Skin of body (tissue), 1 donor: ENCODE measurements at regions not wholly inside any gene's neighbourhood (a gene's known extent, or its start where the extent isn't known, plus 50 kb on each side); places are given as distances from the start of the nearest gene placed in this dataset.
A peak's percentile ranks its signal among the peaks of the same experiment; 100 is the strongest.

Source experiments
- DNase-seq: peaks from one replicate; lab custom pipeline; 2025; lab: John Stamatoyannopoulos, UW

- DNase-seq = no peak
Measured at GRCh38 chr17:14959106-14959648, 305.9 kb downstream of the PMP22 start.

- no peak for DNase-seq
Measured at GRCh38 chr17:14953405-14953804, 311.7 kb downstream of the PMP22 start.

GRCh38 chr17:14950686-14951085 is 314.4 kb downstream of the PMP22 start:
- DNase-seq = no peak

DNA sequence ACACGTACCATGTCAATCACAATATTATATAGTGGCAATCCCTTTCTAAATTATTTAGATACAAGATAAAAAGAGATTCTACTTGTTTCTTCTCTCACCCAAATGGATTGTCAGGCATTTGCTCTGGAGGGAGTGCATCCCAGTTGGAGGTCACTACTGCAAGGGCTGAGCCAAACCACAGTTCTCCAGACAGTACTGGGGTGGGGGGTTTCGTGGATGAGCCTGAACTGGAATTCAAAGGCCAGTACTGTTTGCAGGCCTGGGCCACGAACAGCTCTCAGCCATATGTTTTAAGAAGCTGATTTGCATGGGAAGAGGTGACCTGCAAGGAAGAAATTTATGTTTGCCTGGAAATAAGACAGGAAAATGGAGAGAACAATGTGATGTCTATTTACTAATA is 314.9 kb downstream of the PMP22 start:
- DNase-seq = no peak

DNA sequence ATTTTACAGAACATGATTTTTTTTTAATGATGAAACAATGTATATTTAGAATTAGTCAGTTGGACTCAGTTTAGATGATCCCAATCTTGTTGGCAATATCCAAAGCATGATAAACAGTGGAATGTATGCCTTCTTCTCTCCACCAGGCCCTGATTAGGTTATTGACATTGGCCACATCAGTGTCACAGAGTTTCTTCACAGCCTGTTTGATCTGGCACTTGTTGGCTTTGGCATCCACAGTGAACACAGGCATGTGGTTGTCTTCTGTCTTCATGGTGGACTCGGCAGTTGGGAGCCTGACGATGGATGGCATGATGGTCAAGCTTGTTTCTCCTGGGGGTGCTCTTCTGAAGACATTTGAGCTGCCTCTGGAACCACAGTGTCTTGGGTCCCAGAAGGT is 317.5 kb downstream of the PMP22 start:
- no peak for DNase-seq

DNA sequence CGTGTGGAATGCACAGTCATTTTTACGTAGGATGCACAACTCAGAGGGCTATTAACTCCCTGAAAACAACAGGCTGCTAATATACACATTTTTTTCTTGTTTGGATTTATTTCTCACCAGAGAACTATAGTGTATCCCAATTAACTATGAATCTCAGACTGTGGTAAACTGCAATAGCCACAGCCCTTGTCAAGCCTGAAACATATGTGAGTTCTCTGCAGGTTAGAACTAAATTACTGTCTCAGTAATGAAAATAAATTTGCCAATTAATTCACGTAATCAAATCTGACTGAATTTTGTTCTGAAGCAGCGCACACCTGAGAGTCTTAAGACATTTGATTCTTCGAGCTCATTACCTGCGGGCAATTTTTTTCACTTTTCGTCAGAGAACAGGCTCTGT is 318.6 kb downstream of the PMP22 start:
- DNase-seq = no peak

DNA sequence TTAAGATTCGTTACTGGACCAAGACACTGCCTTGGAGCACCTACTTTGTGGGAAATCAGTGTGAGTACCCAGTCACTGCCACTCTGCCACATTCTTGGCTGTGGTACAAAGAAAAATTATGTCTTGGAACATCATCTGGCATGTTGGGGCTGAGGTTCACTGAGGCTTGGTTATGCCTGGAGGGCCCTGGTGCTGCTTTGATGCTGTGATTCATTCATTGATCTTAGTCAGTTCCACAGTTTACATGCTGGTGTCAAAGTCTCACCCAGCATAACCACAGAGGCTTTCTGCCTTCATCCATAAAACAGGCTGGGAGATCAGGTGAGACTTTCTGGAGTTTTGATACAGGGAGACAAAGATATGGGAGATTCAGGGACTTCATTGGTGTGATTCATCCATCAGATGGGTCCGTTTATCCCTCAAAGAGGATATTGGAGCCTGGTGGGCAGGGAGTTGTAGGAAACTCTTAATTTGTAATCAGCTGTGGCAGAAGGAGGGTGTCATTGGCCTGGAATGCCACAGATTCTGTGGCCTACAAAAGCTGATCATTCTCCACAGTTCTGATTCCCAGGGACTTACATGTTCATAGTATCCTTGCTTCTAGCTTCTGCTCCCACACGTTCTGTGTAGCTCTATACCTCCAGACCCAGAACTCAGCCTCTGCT is 322.5 kb downstream of the PMP22 start:
- peak; percentile 23 for DNase-seq

DNA sequence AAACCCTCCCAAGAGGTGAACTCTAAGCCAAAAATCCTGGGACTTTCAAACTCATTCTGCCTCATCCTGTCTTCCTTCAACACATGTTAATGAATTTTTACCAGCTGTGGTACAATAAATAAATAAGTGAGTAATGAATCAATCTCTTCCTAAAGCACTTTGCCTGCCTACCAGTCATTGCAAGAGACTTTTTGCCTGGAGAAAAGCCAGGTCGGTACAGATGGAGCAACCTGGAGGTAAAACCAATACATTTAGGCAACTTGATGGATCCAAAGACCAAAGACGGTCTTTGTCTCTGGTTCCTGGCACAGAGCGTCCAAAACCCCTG is 324.2 kb downstream of the PMP22 start:
- no peak for DNase-seq

- DNase-seq = no peak
Measured at GRCh38 chr17:14940108-14940937, 324.8 kb downstream of the PMP22 start.

DNA sequence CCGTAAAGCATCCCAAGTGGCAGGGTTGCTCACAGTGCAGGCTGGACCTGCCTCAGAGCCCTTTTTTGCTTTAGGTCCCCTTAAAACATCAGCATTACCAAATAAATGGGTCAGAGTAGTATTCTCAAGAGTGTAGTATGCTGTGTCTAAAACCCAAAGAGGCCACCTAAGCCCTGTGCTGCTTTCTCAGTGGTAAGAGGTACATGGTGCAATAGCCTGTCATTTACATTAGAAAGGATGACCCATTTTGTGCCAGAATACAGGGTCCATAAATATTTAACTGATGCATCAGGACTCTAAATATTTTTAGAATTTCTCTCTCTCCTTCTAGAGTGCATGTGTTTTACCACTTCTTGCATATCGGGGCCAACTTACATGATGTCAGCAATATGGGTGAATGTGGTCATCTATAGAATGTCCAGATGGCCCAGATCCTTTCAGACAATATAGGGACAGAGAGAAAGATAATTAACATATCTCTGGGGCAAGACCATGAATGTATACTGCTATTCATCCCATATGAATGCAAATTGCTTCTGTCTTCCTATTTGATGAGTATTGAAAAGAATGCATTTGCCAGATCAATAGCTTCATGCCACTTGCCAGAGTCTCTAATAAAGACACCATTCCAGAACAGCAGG is 329.2 kb downstream of the PMP22 start:
- no peak for DNase-seq

DNA sequence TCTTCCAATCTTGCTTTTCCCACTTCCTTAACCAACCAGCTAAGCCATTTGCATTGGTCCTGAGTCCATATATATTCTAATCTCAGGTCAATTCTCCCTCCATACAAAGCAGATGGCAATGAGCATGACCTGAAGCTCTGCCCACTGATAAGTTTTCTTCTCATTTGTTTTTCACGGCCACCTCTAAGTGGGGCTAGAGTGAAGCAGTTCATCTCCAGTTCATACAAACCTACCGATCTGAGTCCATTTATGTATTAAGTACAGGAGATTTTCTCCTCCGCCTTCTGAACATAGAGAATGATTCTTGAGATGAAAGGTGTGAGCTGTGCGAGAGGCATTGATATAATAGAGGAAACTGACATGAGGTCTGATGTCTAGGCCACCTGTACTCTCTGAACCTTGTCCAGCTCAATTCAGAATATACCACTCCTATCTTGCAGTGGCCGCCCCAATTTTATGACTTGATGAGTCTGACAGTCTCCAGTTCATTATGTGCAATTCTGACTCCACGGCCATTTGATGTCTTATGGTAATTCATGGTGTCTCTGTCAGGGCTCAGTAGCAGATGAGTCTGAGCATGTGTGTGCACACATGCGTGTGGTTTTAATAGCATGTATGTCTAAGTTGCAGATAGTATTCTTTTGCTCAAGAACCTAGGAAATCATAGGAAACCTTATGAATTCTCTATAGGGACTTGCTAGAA is 329.8 kb downstream of the PMP22 start:
- DNase-seq = no peak

DNA sequence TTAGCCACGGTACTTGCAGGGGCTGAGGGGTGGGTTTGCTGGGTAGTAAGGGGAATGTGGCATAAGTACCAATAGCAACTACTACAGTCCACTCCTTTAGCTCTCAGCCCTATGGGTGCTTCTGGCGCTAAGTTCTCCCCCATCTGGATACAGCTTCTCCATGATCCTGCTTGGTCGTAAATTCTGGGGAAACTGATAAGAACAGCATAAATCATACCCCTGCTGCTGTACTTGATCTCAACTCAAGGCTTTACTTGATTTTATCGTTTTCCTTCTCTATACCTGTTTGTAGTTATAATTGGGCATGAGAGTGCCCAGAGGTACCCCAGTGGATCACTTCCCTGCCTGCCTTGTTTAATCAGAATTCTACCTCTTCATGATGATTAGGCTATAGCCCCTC is 331.4 kb downstream of the PMP22 start:
- DNase-seq = no peak

- peak; percentile 52 for DNase-seq
Measured at GRCh38 chr17:14926526-14927122, 338.5 kb downstream of the PMP22 start.

- no peak for DNase-seq
Measured at GRCh38 chr17:14926073-14926472, 339.1 kb downstream of the PMP22 start.

GRCh38 chr17:14925498-14925897 is 339.6 kb downstream of the PMP22 start:
- DNase-seq = no peak

- no peak for DNase-seq
Measured at GRCh38 chr17:14923981-14924380, 341.1 kb downstream of the PMP22 start.

GRCh38 chr17:14922411-14922810 is 342.7 kb downstream of the PMP22 start:
- no peak for DNase-seq

- DNase-seq = no peak
Measured at GRCh38 chr17:14921936-14922335, 343.2 kb downstream of the PMP22 start.

DNA sequence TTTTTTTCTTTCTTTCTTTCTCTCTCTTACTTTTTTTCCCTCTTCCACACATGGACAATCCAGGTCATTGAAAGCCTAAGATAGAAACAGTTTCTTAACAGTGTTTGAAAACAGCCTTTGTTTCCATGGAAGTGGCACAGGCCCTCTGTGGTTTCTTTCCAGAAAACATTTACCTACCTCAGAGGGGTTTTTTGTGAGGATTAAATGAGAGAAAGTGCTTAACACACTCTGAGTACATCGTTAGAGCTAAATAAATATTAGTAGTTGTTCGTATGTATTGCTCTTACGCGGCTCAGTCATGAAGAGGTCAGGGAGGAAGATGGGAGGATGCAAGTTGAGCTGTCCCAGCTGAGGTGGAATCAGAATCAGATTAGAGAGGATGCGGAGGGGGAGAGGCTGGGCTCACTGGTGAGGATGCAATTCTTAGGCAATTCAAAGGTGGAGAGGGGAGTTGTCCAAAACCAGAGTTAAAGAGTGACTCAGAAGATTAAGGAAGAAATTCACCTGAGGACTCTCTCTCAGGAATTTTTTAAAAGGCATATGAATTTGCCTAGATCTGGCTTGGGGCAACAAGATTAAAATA is 345.4 kb downstream of the PMP22 start:
- DNase-seq = no peak

DNA sequence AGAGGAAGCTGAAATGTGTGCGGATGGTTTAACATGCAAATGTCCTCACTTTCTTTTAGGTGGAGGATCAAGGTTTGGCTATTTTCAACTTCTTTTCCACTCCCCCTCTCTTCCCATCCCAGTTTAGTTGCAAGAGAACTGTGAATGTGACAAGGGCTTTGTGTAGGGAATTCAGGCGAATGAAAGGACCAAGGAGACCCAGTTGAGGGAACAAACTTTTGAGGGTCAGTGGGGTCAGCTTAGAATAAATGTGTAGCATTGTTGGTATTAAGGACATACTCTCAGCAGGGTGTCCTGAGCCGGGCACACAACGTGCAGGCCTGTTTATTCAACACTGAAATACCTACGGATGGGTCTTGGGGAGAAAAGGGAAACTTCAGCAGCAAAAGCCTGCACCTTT is 346.0 kb downstream of the PMP22 start:
- no peak for DNase-seq

DNA sequence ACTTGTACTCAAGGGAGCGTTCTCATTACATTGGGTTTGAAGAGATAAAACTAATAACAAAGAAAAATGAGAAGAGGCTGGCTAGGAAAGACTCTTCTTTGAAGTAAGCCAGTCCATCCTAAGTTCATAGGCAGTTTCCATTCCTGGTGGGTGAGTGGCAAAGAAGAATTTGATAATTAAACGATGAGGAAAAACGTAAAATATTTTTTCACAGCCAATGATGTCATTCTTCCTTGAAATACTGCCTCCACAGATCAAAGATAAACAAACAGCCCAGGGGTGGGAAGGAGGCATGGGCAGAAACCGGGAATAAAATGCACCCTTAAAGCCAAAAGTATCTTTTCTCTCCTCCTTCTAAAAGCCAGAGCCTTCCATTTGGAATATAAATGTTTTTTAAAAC is 346.6 kb downstream of the PMP22 start:
- DNase-seq = no peak
